ENCODE measurements at regions not wholly inside any gene's neighbourhood (a gene's known extent, or its start where the extent isn't known, plus 50 kb on each side); places are given as distances from the start of the nearest gene placed in this dataset.

- Histone ChIP-seq H3K4me3 (replicated peaks in 1 of 3; ENCODE audit: insufficient read depth in 1 of 3, low read depth in 1 of 3, low read length in 3 of 3) (no peak overlapping the region), H3K79me2 (ENCODE audit: control insufficient read depth, insufficient read depth, low read length) (no peaks in the 10 kb centered on the region), H3K27me3 (ENCODE audit: control insufficient read depth in 2 of 2, insufficient read depth in 2 of 2, low read length in 2 of 2) (no peaks in the 10 kb centered on the region), H3K9me1 (replicated peaks; ENCODE audit: control insufficient read depth, extremely low read depth, insufficient read depth, low read length) (no peaks in the 10 kb centered on the region), H3K36me3 (ENCODE audit: control insufficient read depth in 2 of 2, extremely low read depth in 1 of 2, insufficient read depth in 2 of 2, low read length in 2 of 2) (no peaks in the 10 kb centered on the region), H4K20me1 (replicated peaks; ENCODE audit: control insufficient read depth, extremely low read depth, insufficient read depth, low read length) (no peaks in the 10 kb centered on the region), H3K4me2 (ENCODE audit: insufficient read depth, low read length) (no peak overlapping the region), H3K9me3 (replicated peaks; ENCODE audit: control insufficient read depth, insufficient read depth, low read length) (no peaks in the 10 kb centered on the region), H3K9ac (replicated peaks; ENCODE audit: extremely low read depth, insufficient read depth, low read length) (no peak overlapping the region), H2AFZ (ENCODE audit: low read depth, low read length) (no peak overlapping the region), H3K4me1 (ENCODE audit: control insufficient read depth, extremely low read depth, insufficient read depth, low read length) (no peaks in the 10 kb centered on the region), H3K27ac (ENCODE audit: insufficient read depth, low read depth, low read length) (no peak overlapping the region)
- POLR2A ChIA-PET: no interaction called here
- BruUV-seq (replicated peaks): no TSS peak
- TF ChIP-seq EZH2 (IDR thresholded peaks at IDR 0.05; ENCODE audit: borderline replicate concordance, low read depth, low read length, severe bottlenecking) (no peak), POLR2AphosphoS5 (IDR thresholded peaks at IDR 0.05; ENCODE audit: insufficient read depth, low read depth, low read length) (no peak), POLR2A (IDR thresholded peaks at IDR 0.05; ENCODE audit: low read depth, low read length) (no peak), CTCF (IDR thresholded peaks at IDR 0.05; ENCODE audit: extremely low read depth in 1 of 2, insufficient read depth in 1 of 2, low read depth in 1 of 2, low read length in 2 of 2) (no peak), JUN (IDR thresholded peaks at IDR 0.05; ENCODE audit: borderline replicate concordance, insufficient read depth, insufficient read length, low read depth) (no peak), MYC (IDR thresholded peaks at IDR 0.05; ENCODE audit: low read depth, low read length) (no peak), MAX (IDR thresholded peaks at IDR 0.05; ENCODE audit: insufficient read depth, insufficient read length) (no peak), FOS (IDR thresholded peaks at IDR 0.05; ENCODE audit: borderline replicate concordance, insufficient read depth, low read length) (no peak), GATA2 (IDR thresholded peaks at IDR 0.05; ENCODE audit: insufficient read depth, insufficient read length, low read depth, low read length) (no peak)
- FAIRE-seq (no peak), DNase-seq (ENCODE audit: low read depth, low spot score) (no peak)
- dilution Hi-C loops (cut with MboI; ENCODE audit: extremely low pct_ligation_motif_present, low sequenced_read_pairs): no loop called here
- CTCF ChIA-PET: interaction anchor here (1.1 to 3.3 kb wide), 2 partner anchors 12 to 48 kb away, joined by 3 to 23 read pairs; no protein-coding TSS in a partner anchor
- intact Hi-C loops (cut with micrococcal nuclease): no loop called here
These were observed 372.3 kb downstream of the HLX start for GRCh38 chr1:221251580-221251979.
